Heart right ventricle (tissue), 16 donors: ENCODE measurements at regions not wholly inside any gene's neighbourhood (a gene's known extent, or its start where the extent isn't known, plus 50 kb on each side); places are given as distances from the start of the nearest gene placed in this dataset.

Experiments
- ATAC-seq, 8 donors: fragments of 200-7000 bp; cut with Tn5 transposase; one replicate each; pipeline ENCODE4 v1.9.1; 2020; ENCODE audit warnings: mild to moderate bottlenecking in 8 of 8, moderate library complexity in 8 of 8, moderate number of reproducible peaks in 1 of 8
- DNase-seq, 2 donors: peaks; one replicate each; pipeline ENCODE4 v3.0.0-alpha.2; 2020
- H3K27ac ChIP-seq, 10 donors: fragments of 200-600 bp; sonication (generic) in 2 of 10; one replicate each; pipeline versions ENCODE4 v1.5.0 to v1.8.0; 2020 to 2022; ENCODE audit warnings: mild to moderate bottlenecking in 3 of 10
- H3K27me3 ChIP-seq, 7 donors: fragments of 200-600 bp; one replicate each; pipeline ENCODE4 v1.8.0; 2021 to 2022; ENCODE audit warnings: mild to moderate bottlenecking in 2 of 7
- H3K36me3 ChIP-seq, 9 donors: fragments of 200-600 bp; sonication (generic) in 1 of 9; one replicate each; pipeline versions ENCODE4 v1.5.0 to v1.8.0; 2020 to 2022; ENCODE audit warnings: mild to moderate bottlenecking in 2 of 9
- H3K4me1 ChIP-seq, 9 donors: fragments of 200-600 bp; sonication (generic) in 1 of 9; one replicate each; pipeline versions ENCODE4 v1.5.0 to v1.8.0; 2020 to 2022; ENCODE audit warnings: mild to moderate bottlenecking in 4 of 9
- H3K4me3 ChIP-seq, 10 donors: fragments of 200-600 bp; sonication (generic) in 2 of 10; one replicate each; pipeline versions ENCODE4 v1.5.0 to v1.8.0; 2020 to 2022; ENCODE audit warnings: mild to moderate bottlenecking in 7 of 10, moderate library complexity in 2 of 10
- H3K9me3 ChIP-seq, 11 donors: fragments of 200-600 bp in 10 of 11; sonication (generic) in 2 of 11; one replicate each; pipeline versions ENCODE4 v1.5.0 to v1.8.0; 2013 to 2022; ENCODE audit warnings: mild to moderate bottlenecking in 2 of 11, control low read depth in 1 of 11, moderate library complexity in 1 of 11
- WGBS, 2 donors: extraction: QIAGEN DNeasy Blood & Tissue Kit; methylation state at CpG; one replicate each; pipeline ENCODE4 v1.1.7; 2013; ENCODE audit warnings: inconsistent platforms in 1 of 2; 5-methylcytosine and 5-hydroxymethylcytosine counted together
- intact Hi-C, 10 donors: fragments of 100-400 bp; cut with DNase I; formaldehyde crosslinking; loops; one replicate each; pipeline versions ENCODE4 v1.11.1 to v1.14.2; 2022
- TF ChIP-seq, protein P1 (sequence below), 9 donors: fragments of 200-600 bp; sonication (generic) in 2 of 9; IDR thresholded peaks; one replicate each; pipeline versions ENCODE4 v1.5.0 to v1.8.0; 2021 to 2022; ENCODE audit warnings: antibody characterized with exemption in 9 of 9, mild to moderate bottlenecking in 5 of 9, moderate library complexity in 1 of 9
- donor health status: Arrhythmogenic right ventricular cardiomyopathy.
- donor health status: ischemic (EF 13 %, LVEDD 7.1; RV severe dilation, severe dysfunction).
- donor health status: healthy with polysubstance abuse.
- donor health status: DM: no; HTN: yes; CAD: no.
- donor health status: DM: no; HTN: no; CAD: no.
- donor health status: ischemic (EF 25% LVEDD 6.9; RV normal size, moderate dysfunction).
- donor health status: ischemic (EF 25% LVEDD 5.7; RV mildly dilated, moderate dysfunction).
- donor health status: healthy.
- donor health status: DM: yes; HTN: yes; CAD: no.
- donor health status: Ischemic cardiomyopathy.
- donor health status: ischemic (EF 35%, LVEDD 5.7; RV mildly dilated, moderate dysfunction).
- donor health status: nonischemic (EF 11% LVEDD 7.7; RV severe dilation, severe dysfunction).
- donor health status: DM: yes; HTN: yes; CAD: no.
- donor health status: PGD.
- donor health status: ischemic (EF 29% LVEDD 5.4; RV normal size, mild dysfunction).
- donor health status: nonischemic (EF 23%, LVEDD 6.1; RV moderate dilation, normal function).

DNA sequence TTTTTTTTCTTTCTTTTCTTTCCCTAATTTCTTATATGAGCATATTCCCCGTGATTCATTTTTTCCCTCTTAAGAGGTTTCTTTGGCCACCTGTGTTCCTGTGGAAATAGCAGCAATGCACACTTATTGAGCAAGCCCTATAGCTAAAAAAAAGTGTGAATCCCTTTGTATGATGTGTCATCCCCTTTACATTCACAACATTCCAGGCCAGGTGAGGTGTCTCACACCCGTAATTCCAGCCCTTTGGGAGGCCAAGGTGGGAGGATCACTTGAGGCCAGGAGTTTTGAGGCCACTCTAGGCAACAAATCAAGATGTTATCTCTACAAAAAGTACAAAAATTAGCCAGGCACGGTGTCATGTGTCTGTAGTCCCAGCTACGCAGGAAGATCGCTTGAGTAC is 700.4 kb upstream of the TBX3 start:
- intact Hi-C loops, result no loop called here
- DNase-seq, result no peak
- WGBS, 2 donors, result 91 to 93% methylated on average over 5 of the region's 5 CpGs
- Histone ChIP-seq H3K27me3 (peaks cover 0 to 21% (median 5%) of the 10 kb centered on the region in 7 donors), H3K27ac (no peak overlapping the region), H3K4me3 (no peak overlapping the region), H3K9me3 (no peaks in the 10 kb centered on the region), H3K4me1 (no peaks in the 10 kb centered on the region), H3K36me3 (no peaks in the 10 kb centered on the region)
- ATAC-seq, result no peak
- TF ChIP-seq, protein P1, sequence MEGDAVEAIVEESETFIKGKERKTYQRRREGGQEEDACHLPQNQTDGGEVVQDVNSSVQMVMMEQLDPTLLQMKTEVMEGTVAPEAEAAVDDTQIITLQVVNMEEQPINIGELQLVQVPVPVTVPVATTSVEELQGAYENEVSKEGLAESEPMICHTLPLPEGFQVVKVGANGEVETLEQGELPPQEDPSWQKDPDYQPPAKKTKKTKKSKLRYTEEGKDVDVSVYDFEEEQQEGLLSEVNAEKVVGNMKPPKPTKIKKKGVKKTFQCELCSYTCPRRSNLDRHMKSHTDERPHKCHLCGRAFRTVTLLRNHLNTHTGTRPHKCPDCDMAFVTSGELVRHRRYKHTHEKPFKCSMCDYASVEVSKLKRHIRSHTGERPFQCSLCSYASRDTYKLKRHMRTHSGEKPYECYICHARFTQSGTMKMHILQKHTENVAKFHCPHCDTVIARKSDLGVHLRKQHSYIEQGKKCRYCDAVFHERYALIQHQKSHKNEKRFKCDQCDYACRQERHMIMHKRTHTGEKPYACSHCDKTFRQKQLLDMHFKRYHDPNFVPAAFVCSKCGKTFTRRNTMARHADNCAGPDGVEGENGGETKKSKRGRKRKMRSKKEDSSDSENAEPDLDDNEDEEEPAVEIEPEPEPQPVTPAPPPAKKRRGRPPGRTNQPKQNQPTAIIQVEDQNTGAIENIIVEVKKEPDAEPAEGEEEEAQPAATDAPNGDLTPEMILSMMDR (IDR thresholded peaks at IDR 0.05), result no peak

DNA sequence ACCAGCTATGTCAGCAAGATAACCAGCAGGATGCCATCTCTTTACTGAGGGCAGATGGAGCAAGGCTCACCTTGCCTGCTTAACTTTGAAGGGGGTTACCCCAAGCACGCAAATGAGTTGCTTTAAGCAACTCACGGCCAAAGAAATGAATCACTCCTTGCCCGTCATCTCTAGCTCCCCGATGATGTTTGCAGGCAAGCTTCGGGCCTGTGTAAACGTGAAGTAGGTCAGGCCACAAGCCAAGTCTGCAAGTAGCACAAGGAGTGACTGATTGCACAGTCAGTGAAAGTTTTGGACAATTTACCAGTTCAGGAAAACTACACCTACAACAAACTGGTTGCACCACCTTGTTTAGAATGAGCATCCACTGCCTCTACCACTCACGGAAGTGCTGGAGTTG is 699.7 kb upstream of the TBX3 start:
- H3K4me3 ChIP-seq, result no peak overlapping the region
- WGBS, 2 donors, result 75 to 78% methylated on average over 7 of the region's 7 CpGs
- H3K27ac ChIP-seq, result no peak overlapping the region
- H3K27me3 ChIP-seq, result peaks cover 0 to 25% (median 12%) of the 10 kb centered on the region in 7 donors
- no peaks in the 10 kb centered on the region for H3K4me1 ChIP-seq
- no peaks in the 10 kb centered on the region for H3K9me3 ChIP-seq
- intact Hi-C loops, result no loop called here
- no peak for DNase-seq
- TF ChIP-seq, protein P1 (IDR thresholded peaks at IDR 0.05), result no peak
- peak in 1 of 8 donors; percentile 55 for ATAC-seq
- no peaks in the 10 kb centered on the region for H3K36me3 ChIP-seq

DNA sequence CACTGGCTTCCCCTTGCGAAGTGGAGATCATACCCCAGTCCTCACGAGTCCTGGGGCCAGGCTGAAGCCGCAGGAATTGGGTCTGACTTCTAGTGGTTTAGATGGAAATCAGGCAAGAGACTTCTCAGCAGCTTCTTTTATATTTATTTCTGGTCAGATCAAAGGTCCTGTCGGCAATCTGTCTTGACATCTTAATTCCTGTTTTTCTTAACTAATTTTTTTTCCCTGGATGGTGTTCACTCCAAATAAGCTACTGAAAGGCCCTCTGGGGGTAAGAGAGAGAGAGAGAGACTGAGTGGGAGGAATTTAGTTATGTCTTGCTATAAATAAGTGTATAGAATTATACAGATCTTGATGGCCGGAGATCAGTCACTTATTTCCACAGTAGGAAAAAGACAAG is 698.7 kb upstream of the TBX3 start:
- WGBS, 2 donors, result 77 to 78% methylated on average over 5 of the region's 5 CpGs
- intact Hi-C loops, result no loop called here
- Histone ChIP-seq H3K4me1 (no peaks in the 10 kb centered on the region), H3K27ac (no peak overlapping the region), H3K36me3 (no peaks in the 10 kb centered on the region), H3K4me3 (no peak overlapping the region), H3K9me3 (no peaks in the 10 kb centered on the region), H3K27me3 (peaks cover 0 to 28% (median 13%) of the 10 kb centered on the region in 7 donors)
- ATAC-seq (no peak), DNase-seq (no peak)
- TF ChIP-seq, protein P1 (IDR thresholded peaks at IDR 0.05), result no peak

DNA sequence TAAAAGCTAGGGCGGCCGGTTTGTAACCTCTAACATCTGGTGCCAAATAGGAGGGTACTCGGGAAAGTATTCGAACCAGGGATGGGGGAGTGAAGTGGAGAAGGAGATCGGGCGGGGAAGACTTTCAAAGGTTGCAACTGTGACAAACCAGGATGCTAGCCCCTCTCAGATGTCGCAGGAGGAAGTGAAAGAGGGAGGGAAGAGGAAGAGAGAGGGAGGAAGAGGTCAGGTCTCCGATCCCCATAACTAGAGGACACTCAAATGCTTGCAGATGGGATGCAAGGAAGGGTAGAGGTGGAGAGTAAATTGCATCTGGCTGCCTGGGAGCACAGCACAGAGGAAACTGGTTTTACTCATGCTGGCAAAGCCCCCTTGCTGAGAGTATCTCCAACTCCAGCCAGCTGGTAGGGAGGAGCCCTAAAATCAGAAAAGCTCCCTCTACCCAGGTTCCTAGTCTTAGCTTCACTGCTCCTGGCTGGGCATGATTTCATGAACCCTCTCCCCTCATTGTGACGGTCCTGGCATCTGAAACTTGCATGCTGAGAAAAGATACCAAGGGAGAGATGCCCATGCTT is 696.7 kb upstream of the TBX3 start:
- DNase-seq, result no peak
- 64% methylated on average over 9 of the region's 9 CpGs for WGBS, 2 donors
- Histone ChIP-seq H3K9me3 (no peaks in the 10 kb centered on the region), H3K4me3 (no peak overlapping the region), H3K27me3 (peaks cover 0 to 31% (median 13%) of the 10 kb centered on the region in 7 donors), H3K36me3 (no peaks in the 10 kb centered on the region), H3K27ac (no peak overlapping the region), H3K4me1 (peaks cover 0 to 4% (median 0%) of the 10 kb centered on the region in 9 donors)
- intact Hi-C loops, result no loop called here
- TF ChIP-seq, protein P1 (IDR thresholded peaks at IDR 0.05), result no peak
- ATAC-seq, result no peak
